NCI-H82 (cell line): ENCODE measurements at regions not wholly inside any gene's neighbourhood (a gene's known extent, or its start where the extent isn't known, plus 50 kb on each side); places are given as distances from the start of the nearest gene placed in this dataset.

Experiments
- DNase-seq: peaks from one replicate; lab custom pipeline; 2025; lab: John Stamatoyannopoulos, UW

GRCh38 chr5:74316064-74316603, 324.4 kb downstream of the ENC1 start:
- peak; percentile 52 for DNase-seq

- no peak for DNase-seq
Measured at GRCh38 chr5:74314906-74315305, 325.6 kb downstream of the ENC1 start.

GRCh38 chr5:74313896-74314295, 326.6 kb downstream of the ENC1 start:
- DNase-seq = no peak

DNA sequence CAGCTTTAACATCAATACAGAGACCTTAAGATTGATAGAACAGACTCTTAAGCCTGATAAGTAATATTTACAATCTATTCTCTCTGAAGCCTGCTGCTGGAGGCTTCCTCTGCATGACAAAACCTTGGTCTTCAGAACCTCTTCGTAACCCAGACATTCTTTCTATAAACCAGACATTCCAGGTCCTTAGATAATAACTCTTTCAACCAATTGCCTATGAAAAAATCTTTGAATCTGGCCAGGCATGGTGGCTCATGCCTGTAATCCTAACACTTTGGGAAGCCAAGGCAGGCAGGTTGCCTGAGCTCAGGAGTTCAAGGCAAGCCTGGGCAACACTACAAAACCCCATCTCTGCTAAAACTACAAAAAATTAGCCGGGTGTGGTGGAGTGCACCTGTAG, 327.8 kb downstream of the ENC1 start:
- no peak for DNase-seq

GRCh38 chr5:74311961-74312360, 328.6 kb downstream of the ENC1 start:
- no peak for DNase-seq

DNA sequence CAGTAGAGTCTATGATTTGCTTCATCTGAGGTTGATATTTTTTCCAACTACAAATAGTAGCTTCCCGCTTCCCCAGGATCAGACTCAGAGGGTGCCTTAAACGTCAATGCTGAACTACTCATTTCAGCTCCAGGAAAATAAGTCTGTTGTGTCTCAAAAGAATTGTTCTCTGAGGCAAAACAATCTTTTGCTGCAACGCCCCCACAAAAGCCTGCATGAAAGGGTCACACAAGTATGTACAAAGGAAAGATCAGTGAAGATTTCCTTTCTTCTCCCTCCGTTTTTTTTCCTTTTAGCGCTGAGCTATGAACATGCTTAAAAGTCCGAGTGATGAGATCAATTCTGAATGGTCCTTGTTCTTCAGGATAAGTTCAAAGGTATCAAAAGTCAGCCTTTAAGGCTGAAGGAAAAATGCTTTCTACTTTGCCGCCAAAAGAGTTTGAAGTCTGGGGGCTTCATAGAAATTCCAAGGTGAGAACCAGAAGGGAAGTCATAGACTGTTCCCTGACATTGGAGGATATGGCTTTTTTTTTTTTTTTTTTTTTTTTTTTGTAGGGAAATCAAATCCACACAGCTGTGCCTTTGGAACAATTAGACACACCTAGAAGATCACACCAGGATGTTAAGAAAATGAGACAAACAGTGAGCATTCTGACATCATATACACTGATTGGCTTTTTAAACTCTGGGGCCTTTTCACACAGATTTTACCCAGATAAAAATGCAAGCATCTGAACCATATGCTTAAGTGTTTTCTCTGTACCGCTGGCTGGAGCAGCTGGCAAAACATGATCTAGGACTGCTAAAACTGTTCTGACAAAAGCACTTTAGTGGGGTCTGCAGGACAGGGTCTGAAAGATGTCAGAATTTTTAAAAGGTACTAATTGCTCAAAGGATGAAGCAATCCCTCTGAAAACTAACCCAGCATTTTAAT, 329.3 kb downstream of the ENC1 start:
- no peak for DNase-seq

- DNase-seq = no peak
Measured at GRCh38 chr5:74310386-74310785, 330.1 kb downstream of the ENC1 start.

- DNase-seq = peak; percentile 8
Measured at GRCh38 chr5:74309050-74309449, 331.5 kb downstream of the ENC1 start.

GRCh38 chr5:74306845-74307244, 333.7 kb downstream of the ENC1 start:
- no peak for DNase-seq

DNA sequence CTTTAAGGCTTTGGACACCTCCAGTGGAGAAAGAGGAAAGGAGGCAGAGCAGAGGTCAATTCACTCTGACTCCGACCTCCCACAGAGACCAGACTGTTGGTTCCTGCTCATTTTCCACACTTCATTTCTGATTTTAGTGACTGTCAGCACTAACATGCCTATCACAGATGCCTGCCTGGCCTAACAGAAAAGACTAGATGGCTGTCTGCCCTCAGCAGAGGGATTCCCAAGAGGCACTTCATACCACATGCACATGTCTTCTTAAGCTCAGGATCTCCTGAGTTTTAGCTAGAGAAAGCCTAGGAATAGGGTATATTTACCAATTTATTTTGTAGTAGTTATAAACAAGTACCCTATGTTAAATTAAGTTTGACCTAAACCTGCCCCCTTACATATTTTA, 336.0 kb downstream of the ENC1 start:
- no peak for DNase-seq

- no peak for DNase-seq
Measured at GRCh38 chr5:74303578-74303977, 336.9 kb downstream of the ENC1 start.

DNA sequence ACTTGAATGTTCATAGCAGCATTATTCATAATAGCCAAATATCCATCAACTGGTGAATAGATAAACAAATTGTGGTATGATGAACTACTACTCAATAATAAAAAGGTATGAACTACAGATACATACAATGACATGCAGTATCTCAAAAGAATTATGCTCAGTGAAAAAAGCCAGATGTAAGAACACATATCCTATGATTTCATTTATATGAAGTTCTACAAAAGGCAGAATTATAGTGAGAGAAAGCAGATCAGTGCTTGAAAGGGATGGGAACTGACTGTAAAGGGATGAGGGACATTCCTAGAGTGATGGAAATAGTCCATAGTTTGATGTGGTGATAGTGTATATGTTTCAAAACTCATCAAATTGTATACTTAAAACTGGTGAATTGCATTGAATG, 339.0 kb downstream of the ENC1 start:
- DNase-seq = no peak

GRCh38 chr5:74300808-74301389, 339.6 kb downstream of the ENC1 start:
- no peak for DNase-seq

GRCh38 chr5:74299833-74300232, 340.7 kb downstream of the ENC1 start:
- no peak for DNase-seq

DNA sequence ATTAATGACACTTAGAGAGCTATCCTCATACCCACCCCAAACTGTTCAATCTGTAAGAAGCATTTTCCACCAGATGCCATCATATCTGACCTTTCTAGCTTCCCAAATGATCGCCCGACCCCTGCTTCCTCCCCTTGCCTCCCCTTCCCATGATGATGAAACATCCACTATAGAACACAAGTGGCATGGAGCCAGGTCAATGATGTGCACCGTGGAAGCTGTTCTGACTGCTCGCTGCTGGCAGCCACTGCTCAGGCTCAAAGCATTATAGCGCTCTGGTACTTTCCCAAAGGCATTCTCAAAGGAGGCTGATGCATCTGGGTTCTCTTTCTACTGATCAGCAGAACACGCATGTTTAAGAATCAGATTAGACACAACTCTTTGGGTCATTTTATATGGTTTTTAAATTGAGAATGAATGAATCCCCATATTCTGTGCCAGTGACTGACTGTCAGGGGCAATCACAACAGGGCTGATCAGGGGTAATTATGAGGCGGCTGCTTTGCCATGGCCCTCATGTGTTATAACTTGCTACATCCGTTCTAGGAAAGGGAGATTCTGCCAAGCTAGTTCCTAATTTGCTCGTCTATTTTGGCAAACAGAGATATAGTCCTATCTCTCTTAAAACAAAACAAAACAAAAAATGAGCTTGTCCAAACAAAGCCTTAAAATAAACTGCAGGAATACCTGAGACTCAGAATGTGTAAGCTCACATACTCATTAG, 343.7 kb downstream of the ENC1 start:
- no peak for DNase-seq

DNA sequence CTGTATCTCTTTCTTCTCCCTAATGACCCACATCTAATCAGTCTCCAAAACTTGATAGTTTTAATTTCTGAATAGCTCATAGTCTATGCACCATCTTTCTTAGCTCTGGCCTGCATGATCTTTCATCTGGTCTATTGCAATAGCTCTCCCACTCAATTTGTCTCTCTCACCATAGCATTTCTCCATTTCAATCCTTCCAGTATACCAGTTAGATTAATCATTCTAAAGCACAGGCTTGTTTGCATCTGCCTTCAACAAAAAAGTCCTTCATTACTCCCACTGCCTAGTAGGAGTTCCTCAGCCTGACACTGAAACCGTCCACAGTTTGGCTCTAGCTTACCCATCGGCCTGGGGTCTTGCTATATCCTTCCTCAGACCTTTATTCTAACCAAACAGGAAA, 344.9 kb downstream of the ENC1 start:
- DNase-seq = no peak

- DNase-seq = no peak
Measured at GRCh38 chr5:74295141-74295540, 345.4 kb downstream of the ENC1 start.

- DNase-seq = no peak
Measured at GRCh38 chr5:74294231-74294705, 346.3 kb downstream of the ENC1 start.

DNA sequence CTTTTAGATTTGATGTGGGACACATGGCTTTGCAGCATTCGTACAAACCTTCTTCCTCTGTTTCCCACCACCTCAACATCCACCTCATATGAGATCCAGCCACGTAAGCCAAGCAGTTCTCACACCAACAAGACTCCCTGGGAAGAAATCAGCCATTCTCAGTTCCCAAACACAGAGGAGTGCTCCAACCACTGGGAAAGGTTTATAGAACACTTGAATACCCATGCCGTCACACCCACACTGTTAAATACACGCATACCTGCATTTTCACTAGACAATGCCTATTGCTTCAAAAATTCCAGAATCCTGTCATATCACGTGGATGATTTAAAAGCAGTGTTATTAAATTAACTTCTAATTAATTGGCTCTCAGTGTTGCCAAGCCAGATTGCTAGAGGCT, 347.3 kb downstream of the ENC1 start:
- no peak for DNase-seq

GRCh38 chr5:74290634-74291241, 349.8 kb downstream of the ENC1 start:
- DNase-seq = no peak

DNA sequence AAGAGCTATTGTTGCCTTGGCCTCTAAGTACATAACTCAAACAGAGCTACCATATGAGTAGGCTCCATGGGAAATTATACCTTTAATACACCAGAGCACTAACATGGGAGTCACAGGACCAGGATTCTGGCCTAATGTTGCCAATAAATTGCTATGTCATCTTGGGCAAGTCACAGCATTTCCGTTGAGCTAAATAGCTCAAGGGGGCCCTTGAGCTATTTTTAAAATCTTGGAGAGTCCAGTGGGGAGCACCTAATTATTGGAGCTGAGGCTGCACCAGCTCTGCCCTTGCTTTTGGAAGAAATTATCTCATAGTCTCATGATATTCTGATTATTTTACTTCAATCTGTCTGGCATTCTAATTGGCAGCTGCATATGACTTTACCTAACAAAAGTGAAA, 350.8 kb downstream of the ENC1 start:
- no peak for DNase-seq

GRCh38 chr5:74289238-74289637, 351.3 kb downstream of the ENC1 start:
- no peak for DNase-seq
